PC-9 (cell line): ENCODE measurements at regions not wholly inside any gene's neighbourhood (a gene's known extent, or its start where the extent isn't known, plus 50 kb on each side); places are given as distances from the start of the nearest gene placed in this dataset.

Source experiments
- BruUV-seq: library from RNA; stranded (reverse); fragments of 400-500 nt; replicated peaks from 2 replicates; lab custom pipeline; 2021; lab: Mats Ljungman, UMichigan
- CTCF ChIA-PET: fragments of 300-600 bp; sonication (Branson Sonifier 250); formaldehyde crosslinking; loops from one replicate; lab custom pipeline; 2022; ENCODE audit warnings: antibody characterized with exemption; lab: Charles Lee
- POLR2A ChIA-PET: fragments of 300-600 bp; sonication (Branson Sonifier 250); formaldehyde crosslinking; loops from one replicate; lab custom pipeline; 2022; ENCODE audit warnings: antibody characterized with exemption; ENCODE audit not compliant: unreplicated experiment; lab: Charles Lee
- DNase-seq, 2 experiments: peaks; one replicate each; pipeline versions ENCODE4 v3.0.0 to v3.0.0-alpha.2; 2015 to 2022; ENCODE audit warnings: mixed read lengths in 1 of 2
- H2AFZ ChIP-seq: fragments of 200-600 bp; sonication (generic); 2 replicates; pipeline ENCODE4 v1.8.1; 2017; ENCODE audit warnings: antibody characterized with exemption
- H3F3A ChIP-seq: fragments of 200-600 bp; sonication (generic); 2 replicates; pipeline ENCODE4 v1.8.1; 2017; ENCODE audit warnings: antibody characterized with exemption, mild to moderate bottlenecking, low read depth; ENCODE audit not compliant: insufficient read depth
- H3K27ac ChIP-seq: fragments of 200-600 bp; sonication (generic); 2 replicates; pipeline ENCODE4 v1.6.1; 2016; ENCODE audit warnings: mixed run types
- H3K27me3 ChIP-seq: fragments of 200-600 bp; sonication (generic); 2 replicates; pipeline ENCODE4 v1.6.1; 2016; ENCODE audit warnings: low read depth, mixed run types; ENCODE audit not compliant: insufficient read depth
- H3K36me3 ChIP-seq: fragments of 200-600 bp; sonication (generic); 2 replicates; pipeline ENCODE4 v1.6.1; 2016; ENCODE audit warnings: low read depth, mixed run types
- H3K4me1 ChIP-seq: fragments of 200-600 bp; sonication (generic); replicated peaks from 2 replicates; pipeline ENCODE4 v1.6.1; 2016; ENCODE audit warnings: mixed run types; ENCODE audit not compliant: insufficient read depth
- H3K4me2 ChIP-seq: fragments of 200-600 bp; sonication (generic); 2 replicates; pipeline ENCODE4 v1.6.1; 2017; ENCODE audit warnings: mixed run types
- H3K4me3 ChIP-seq: fragments of 200-600 bp; sonication (generic); 2 replicates; pipeline ENCODE4 v1.6.1; 2016; ENCODE audit warnings: mixed run types
- H3K79me2 ChIP-seq: fragments of 200-600 bp; sonication (generic); 2 replicates; pipeline ENCODE4 v1.6.1; 2017; ENCODE audit warnings: low read depth, mixed run types
- H3K9me2 ChIP-seq: fragments of 200-600 bp; sonication (generic); 2 replicates; pipeline ENCODE4 v1.8.1; 2017; ENCODE audit warnings: mild to moderate bottlenecking; ENCODE audit not compliant: insufficient read depth
- H3K9me3 ChIP-seq: fragments of 200-600 bp; sonication (generic); 2 replicates; pipeline ENCODE4 v1.8.1; 2016; ENCODE audit warnings: low read depth; ENCODE audit not compliant: insufficient read depth
- H4K20me1 ChIP-seq: fragments of 200-600 bp; sonication (generic); 2 replicates; pipeline ENCODE4 v1.8.1; 2017; ENCODE audit not compliant: insufficient read depth
- CTCF ChIP-seq: fragments of 200-600 bp; sonication (generic); conservative IDR thresholded peaks from 2 replicates; pipeline ENCODE4 v1.6.1; 2017; ENCODE audit warnings: mixed run types, antibody characterized with exemption, mild to moderate bottlenecking, moderate library complexity
- EZH2 ChIP-seq: fragments of 200-600 bp; sonication (generic); IDR thresholded peaks from 2 replicates; pipeline ENCODE4 v1.8.0; 2017; ENCODE audit warnings: antibody characterized with exemption, low read depth
- intact Hi-C: fragments of 100-400 bp; cut with micrococcal nuclease; formaldehyde crosslinking; loops from one replicate; pipeline ENCODE4 v1.10.0; 2022; ENCODE audit not compliant: unreplicated experiment

GRCh38 chr2:186255823-186256222 lies 230.2 kb upstream of the ZC3H15 start:
- H3K4me1 ChIP-seq: no peaks in the 10 kb centered on the region
- no peaks in the 10 kb centered on the region for H3K9me2 ChIP-seq
- no peaks in the 10 kb centered on the region for H4K20me1 ChIP-seq
- no peak overlapping the region for H3K27ac ChIP-seq
- no peak overlapping the region for H3K4me2 ChIP-seq
- intact Hi-C loops: loop anchor here (10.0 kb wide), 1 partner anchor 641 kb away; no protein-coding TSS in a partner anchor
- H3K4me3 ChIP-seq: no peak overlapping the region
- ChIA-PET POLR2A (no interaction called here), CTCF (no interaction called here)
- no peaks in the 10 kb centered on the region for H3K27me3 ChIP-seq
- TF ChIP-seq EZH2: no peak
- no peak for TF ChIP-seq CTCF
- BruUV-seq: no TSS peak
- no peaks in the 10 kb centered on the region for H3K79me2 ChIP-seq
- no peak for DNase-seq
- H3F3A ChIP-seq: no peaks in the 10 kb centered on the region
- H2AFZ ChIP-seq: no peak overlapping the region
- H3K36me3 ChIP-seq: no peaks in the 10 kb centered on the region
- H3K9me3 ChIP-seq: no peaks in the 10 kb centered on the region

GRCh38 chr2:186256540-186256939 lies 229.5 kb upstream of the ZC3H15 start:
- intact Hi-C loops: loop anchor here (10.0 kb wide), 1 partner anchor 642 kb away; no protein-coding TSS in a partner anchor
- Histone ChIP-seq H4K20me1 (no peaks in the 10 kb centered on the region), H3K27me3 (no peaks in the 10 kb centered on the region), H3F3A (no peaks in the 10 kb centered on the region), H3K4me1 (no peaks in the 10 kb centered on the region), H3K79me2 (no peaks in the 10 kb centered on the region), H3K9me2 (no peaks in the 10 kb centered on the region), H2AFZ (no peak overlapping the region), H3K36me3 (no peaks in the 10 kb centered on the region), H3K4me3 (no peak overlapping the region), H3K9me3 (no peaks in the 10 kb centered on the region), H3K27ac (no peak overlapping the region), H3K4me2 (no peak overlapping the region)
- TF ChIP-seq CTCF: peak; percentile 71
- no peak for TF ChIP-seq EZH2
- ChIA-PET CTCF (no interaction called here), POLR2A (no interaction called here)
- no peak for DNase-seq
- no TSS peak for BruUV-seq

- CTCF ChIA-PET: no interaction called here
- POLR2A ChIA-PET: no interaction called here
Observed at GRCh38 chr2:186263673-186264250, 222.3 kb upstream of the ZC3H15 start.

More at GRCh38 chr2:186263673-186264250, 222.3 kb upstream of the ZC3H15 start:
- intact Hi-C loops: no loop called here
- H3K79me2 ChIP-seq: no peaks in the 10 kb centered on the region
- no peak overlapping the region for H2AFZ ChIP-seq
- no peaks in the 10 kb centered on the region for H3K36me3 ChIP-seq
- no peak overlapping the region for H3K4me2 ChIP-seq
- no peaks in the 10 kb centered on the region for H3K9me2 ChIP-seq
- no peak overlapping the region for H3K4me3 ChIP-seq
- TF ChIP-seq CTCF: no peak
- TF ChIP-seq EZH2: no peak
- H3K4me1 ChIP-seq: no peaks in the 10 kb centered on the region
- no peak for DNase-seq
- H3K27me3 ChIP-seq: no peaks in the 10 kb centered on the region
- no peaks in the 10 kb centered on the region for H3K9me3 ChIP-seq
- no peak overlapping the region for H3K27ac ChIP-seq
- no peaks in the 10 kb centered on the region for H4K20me1 ChIP-seq
- no peaks in the 10 kb centered on the region for H3F3A ChIP-seq
- BruUV-seq: no TSS peak
